ENCODE measurements at regions not wholly inside any gene's neighbourhood (a gene's known extent, or its start where the extent isn't known, plus 50 kb on each side); places are given as distances from the start of the nearest gene placed in this dataset.

DNA sequence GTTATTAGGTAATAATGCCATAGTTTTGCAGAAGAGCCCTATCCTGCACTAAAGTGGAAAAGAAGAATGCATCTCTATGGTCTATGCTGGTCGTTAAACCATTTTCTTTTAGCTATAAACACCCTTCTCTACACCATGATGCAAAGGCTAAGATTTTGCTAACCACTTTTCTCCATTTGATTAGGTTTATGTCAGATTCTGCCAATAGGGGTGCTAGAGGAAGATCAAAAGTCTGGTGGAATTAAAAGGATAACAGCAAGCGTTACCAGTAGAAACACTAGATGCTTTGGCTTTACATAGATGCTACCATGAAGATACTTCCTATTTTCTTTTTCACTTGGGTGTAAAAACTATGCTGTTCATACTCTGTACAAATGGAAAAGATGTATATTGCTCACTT lies 669.8 kb upstream of the ARPP21 start:
- TF ChIP-seq EZH2 (IDR thresholded peaks at IDR 0.05; ENCODE audit: borderline replicate concordance, low read depth, low read length, severe bottlenecking): no peak
- TF ChIP-seq FOS (IDR thresholded peaks at IDR 0.05; ENCODE audit: borderline replicate concordance, insufficient read depth, low read length): no peak
- TF ChIP-seq MYC (IDR thresholded peaks at IDR 0.05; ENCODE audit: low read depth, low read length): no peak
- no peak for TF ChIP-seq POLR2A (IDR thresholded peaks at IDR 0.05; ENCODE audit: low read depth, low read length)
- TF ChIP-seq JUN (IDR thresholded peaks at IDR 0.05; ENCODE audit: borderline replicate concordance, insufficient read depth, insufficient read length, low read depth): no peak
- TF ChIP-seq, protein P1, sequence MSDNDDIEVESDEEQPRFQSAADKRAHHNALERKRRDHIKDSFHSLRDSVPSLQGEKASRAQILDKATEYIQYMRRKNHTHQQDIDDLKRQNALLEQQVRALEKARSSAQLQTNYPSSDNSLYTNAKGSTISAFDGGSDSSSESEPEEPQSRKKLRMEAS (IDR thresholded peaks at IDR 0.05; ENCODE audit: insufficient read depth, insufficient read length): no peak
- TF ChIP-seq POLR2AphosphoS5 (IDR thresholded peaks at IDR 0.05; ENCODE audit: insufficient read depth, low read depth, low read length): no peak
- TF ChIP-seq, protein P2, sequence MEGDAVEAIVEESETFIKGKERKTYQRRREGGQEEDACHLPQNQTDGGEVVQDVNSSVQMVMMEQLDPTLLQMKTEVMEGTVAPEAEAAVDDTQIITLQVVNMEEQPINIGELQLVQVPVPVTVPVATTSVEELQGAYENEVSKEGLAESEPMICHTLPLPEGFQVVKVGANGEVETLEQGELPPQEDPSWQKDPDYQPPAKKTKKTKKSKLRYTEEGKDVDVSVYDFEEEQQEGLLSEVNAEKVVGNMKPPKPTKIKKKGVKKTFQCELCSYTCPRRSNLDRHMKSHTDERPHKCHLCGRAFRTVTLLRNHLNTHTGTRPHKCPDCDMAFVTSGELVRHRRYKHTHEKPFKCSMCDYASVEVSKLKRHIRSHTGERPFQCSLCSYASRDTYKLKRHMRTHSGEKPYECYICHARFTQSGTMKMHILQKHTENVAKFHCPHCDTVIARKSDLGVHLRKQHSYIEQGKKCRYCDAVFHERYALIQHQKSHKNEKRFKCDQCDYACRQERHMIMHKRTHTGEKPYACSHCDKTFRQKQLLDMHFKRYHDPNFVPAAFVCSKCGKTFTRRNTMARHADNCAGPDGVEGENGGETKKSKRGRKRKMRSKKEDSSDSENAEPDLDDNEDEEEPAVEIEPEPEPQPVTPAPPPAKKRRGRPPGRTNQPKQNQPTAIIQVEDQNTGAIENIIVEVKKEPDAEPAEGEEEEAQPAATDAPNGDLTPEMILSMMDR (IDR thresholded peaks at IDR 0.05; ENCODE audit: extremely low read depth in 1 of 2, insufficient read depth in 1 of 2, low read depth in 1 of 2, low read length in 2 of 2): no peak
- TF ChIP-seq GATA2 (IDR thresholded peaks at IDR 0.05; ENCODE audit: insufficient read depth, insufficient read length, low read depth, low read length): no peak
- Histone ChIP-seq H3K4me2 (ENCODE audit: insufficient read depth, low read length) (no peak overlapping the region), H3K79me2 (ENCODE audit: control insufficient read depth, insufficient read depth, low read length) (no peaks in the 10 kb centered on the region), H2AFZ (ENCODE audit: low read depth, low read length) (no peak overlapping the region), H3K4me3 (replicated peaks in 1 of 3; ENCODE audit: insufficient read depth in 1 of 3, low read depth in 1 of 3, low read length in 3 of 3) (no peak overlapping the region), H3K27me3 (ENCODE audit: control insufficient read depth in 2 of 2, insufficient read depth in 2 of 2, low read length in 2 of 2) (no peaks in the 10 kb centered on the region), H3K4me1 (ENCODE audit: control insufficient read depth, extremely low read depth, insufficient read depth, low read length) (no peaks in the 10 kb centered on the region), H4K20me1 (replicated peaks; ENCODE audit: control insufficient read depth, extremely low read depth, insufficient read depth, low read length) (no peaks in the 10 kb centered on the region), H3K9me1 (replicated peaks; ENCODE audit: control insufficient read depth, extremely low read depth, insufficient read depth, low read length) (no peaks in the 10 kb centered on the region), H3K9me3 (replicated peaks; ENCODE audit: control insufficient read depth, insufficient read depth, low read length) (peaks cover 3% of the 10 kb centered on the region), H3K27ac (ENCODE audit: insufficient read depth, low read depth, low read length) (no peak overlapping the region), H3K9ac (replicated peaks; ENCODE audit: extremely low read depth, insufficient read depth, low read length) (no peak overlapping the region), H3K36me3 (ENCODE audit: control insufficient read depth in 2 of 2, extremely low read depth in 1 of 2, insufficient read depth in 2 of 2, low read length in 2 of 2) (no peaks in the 10 kb centered on the region)
- FAIRE-seq: no peak
- CTCF ChIA-PET: no interaction called here
- intact Hi-C loops (cut with micrococcal nuclease) (no loop called here), dilution Hi-C loops (cut with MboI; ENCODE audit: extremely low pct_ligation_motif_present, low sequenced_read_pairs) (no loop called here)
- DNase-seq (ENCODE audit: low read depth, low spot score): no peak
- no TSS peak for BruUV-seq (replicated peaks)
- POLR2A ChIA-PET: no interaction called here

Data from endothelial cell of umbilical vein (primary cell).